SK-N-SH (cell line): ENCODE measurements at regions not wholly inside any gene's neighbourhood (a gene's known extent, or its start where the extent isn't known, plus 50 kb on each side); places are given as distances from the start of the nearest gene placed in this dataset.
A peak's percentile ranks its signal among the peaks of the same experiment; 100 is the strongest.

Source experiments
- EP300 ChIP-seq, 2 experiments: IDR thresholded peaks; 2 replicates each; pipeline versions ENCODE4 v1.4.0 to v1.6.1; 2012; ENCODE audit warnings: borderline replicate concordance in 1 of 2, low read depth in 1 of 2, low read length in 1 of 2
- MXI1 ChIP-seq: IDR thresholded peaks from 2 replicates; pipeline ENCODE4 v1.6.1; 2012; ENCODE audit warnings: mild to moderate bottlenecking, low read depth, low read length, improper control_type of control experiment
- NRF1 ChIP-seq: IDR thresholded peaks from 2 replicates; pipeline ENCODE4 v1.6.1; 2012; ENCODE audit warnings: low read depth, mild to moderate bottlenecking, low read length
- RAD21 ChIP-seq: IDR thresholded peaks from 2 replicates; pipeline ENCODE4 v1.6.1; 2012; ENCODE audit warnings: mild to moderate bottlenecking, low read length
- SMC3 ChIP-seq: IDR thresholded peaks from 2 replicates; pipeline ENCODE4 v1.6.1; 2012; ENCODE audit warnings: low read depth, low read length, improper control_type of control experiment
- TCF12 ChIP-seq: IDR thresholded peaks from 2 replicates; pipeline ENCODE4 v1.4.0; 2012
- YY1 ChIP-seq: IDR thresholded peaks from 2 replicates; pipeline ENCODE4 v1.4.0; 2012; ENCODE audit warnings: low read depth, mild to moderate bottlenecking
- TF ChIP-seq, protein P1 (sequence below): fragments of 200-600 bp; sonication (generic); IDR thresholded peaks from 2 replicates; pipeline ENCODE4 v1.6.1; 2017; ENCODE audit warnings: antibody characterized with exemption, mild to moderate bottlenecking, moderate library complexity
- TF ChIP-seq, protein P2 (sequence below): IDR thresholded peaks from 2 replicates; pipeline ENCODE4 v1.6.1; 2012; ENCODE audit warnings: mild to moderate bottlenecking, low read depth, low read length, moderate library complexity
- TF ChIP-seq, protein P3 (sequence below): IDR thresholded peaks from 2 replicates; pipeline ENCODE4; 2012

DNA sequence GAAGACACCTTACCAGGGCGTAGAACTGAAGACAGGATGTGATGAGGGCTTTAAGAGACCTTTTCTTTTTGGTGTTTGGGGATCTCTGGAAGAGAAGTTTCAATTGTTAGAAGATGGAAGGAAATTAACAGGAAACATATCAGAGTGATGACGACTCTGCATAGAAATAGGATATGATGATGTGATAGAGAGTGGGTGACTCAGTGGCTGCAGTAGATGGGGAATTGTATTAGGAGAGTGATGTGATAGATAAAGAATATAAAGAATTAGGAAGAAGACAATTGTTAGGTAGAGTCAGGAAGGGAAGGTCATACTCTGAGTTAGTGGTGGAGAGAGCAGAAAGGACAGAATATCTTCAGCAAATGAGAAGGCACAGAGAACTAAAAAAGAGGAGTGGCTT, 593.9 kb downstream of the NYAP2 start:
- TF ChIP-seq, protein P1, sequence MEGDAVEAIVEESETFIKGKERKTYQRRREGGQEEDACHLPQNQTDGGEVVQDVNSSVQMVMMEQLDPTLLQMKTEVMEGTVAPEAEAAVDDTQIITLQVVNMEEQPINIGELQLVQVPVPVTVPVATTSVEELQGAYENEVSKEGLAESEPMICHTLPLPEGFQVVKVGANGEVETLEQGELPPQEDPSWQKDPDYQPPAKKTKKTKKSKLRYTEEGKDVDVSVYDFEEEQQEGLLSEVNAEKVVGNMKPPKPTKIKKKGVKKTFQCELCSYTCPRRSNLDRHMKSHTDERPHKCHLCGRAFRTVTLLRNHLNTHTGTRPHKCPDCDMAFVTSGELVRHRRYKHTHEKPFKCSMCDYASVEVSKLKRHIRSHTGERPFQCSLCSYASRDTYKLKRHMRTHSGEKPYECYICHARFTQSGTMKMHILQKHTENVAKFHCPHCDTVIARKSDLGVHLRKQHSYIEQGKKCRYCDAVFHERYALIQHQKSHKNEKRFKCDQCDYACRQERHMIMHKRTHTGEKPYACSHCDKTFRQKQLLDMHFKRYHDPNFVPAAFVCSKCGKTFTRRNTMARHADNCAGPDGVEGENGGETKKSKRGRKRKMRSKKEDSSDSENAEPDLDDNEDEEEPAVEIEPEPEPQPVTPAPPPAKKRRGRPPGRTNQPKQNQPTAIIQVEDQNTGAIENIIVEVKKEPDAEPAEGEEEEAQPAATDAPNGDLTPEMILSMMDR = no peak
- no peak for TF ChIP-seq RAD21
- peak in 1 of 2 experiments; percentile 69; a peak in 1 of 4 replicates for TF ChIP-seq EP300 (IDR thresholded peaks at IDR 0.05; ENCODE audit: borderline replicate concordance in 1 of 2, low read depth in 1 of 2, low read length in 1 of 2)
- TF ChIP-seq, protein P2, sequence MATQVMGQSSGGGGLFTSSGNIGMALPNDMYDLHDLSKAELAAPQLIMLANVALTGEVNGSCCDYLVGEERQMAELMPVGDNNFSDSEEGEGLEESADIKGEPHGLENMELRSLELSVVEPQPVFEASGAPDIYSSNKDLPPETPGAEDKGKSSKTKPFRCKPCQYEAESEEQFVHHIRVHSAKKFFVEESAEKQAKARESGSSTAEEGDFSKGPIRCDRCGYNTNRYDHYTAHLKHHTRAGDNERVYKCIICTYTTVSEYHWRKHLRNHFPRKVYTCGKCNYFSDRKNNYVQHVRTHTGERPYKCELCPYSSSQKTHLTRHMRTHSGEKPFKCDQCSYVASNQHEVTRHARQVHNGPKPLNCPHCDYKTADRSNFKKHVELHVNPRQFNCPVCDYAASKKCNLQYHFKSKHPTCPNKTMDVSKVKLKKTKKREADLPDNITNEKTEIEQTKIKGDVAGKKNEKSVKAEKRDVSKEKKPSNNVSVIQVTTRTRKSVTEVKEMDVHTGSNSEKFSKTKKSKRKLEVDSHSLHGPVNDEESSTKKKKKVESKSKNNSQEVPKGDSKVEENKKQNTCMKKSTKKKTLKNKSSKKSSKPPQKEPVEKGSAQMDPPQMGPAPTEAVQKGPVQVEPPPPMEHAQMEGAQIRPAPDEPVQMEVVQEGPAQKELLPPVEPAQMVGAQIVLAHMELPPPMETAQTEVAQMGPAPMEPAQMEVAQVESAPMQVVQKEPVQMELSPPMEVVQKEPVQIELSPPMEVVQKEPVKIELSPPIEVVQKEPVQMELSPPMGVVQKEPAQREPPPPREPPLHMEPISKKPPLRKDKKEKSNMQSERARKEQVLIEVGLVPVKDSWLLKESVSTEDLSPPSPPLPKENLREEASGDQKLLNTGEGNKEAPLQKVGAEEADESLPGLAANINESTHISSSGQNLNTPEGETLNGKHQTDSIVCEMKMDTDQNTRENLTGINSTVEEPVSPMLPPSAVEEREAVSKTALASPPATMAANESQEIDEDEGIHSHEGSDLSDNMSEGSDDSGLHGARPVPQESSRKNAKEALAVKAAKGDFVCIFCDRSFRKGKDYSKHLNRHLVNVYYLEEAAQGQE = no peak
- no peak for TF ChIP-seq YY1
- no peak for TF ChIP-seq NRF1
- TF ChIP-seq, protein P3, sequence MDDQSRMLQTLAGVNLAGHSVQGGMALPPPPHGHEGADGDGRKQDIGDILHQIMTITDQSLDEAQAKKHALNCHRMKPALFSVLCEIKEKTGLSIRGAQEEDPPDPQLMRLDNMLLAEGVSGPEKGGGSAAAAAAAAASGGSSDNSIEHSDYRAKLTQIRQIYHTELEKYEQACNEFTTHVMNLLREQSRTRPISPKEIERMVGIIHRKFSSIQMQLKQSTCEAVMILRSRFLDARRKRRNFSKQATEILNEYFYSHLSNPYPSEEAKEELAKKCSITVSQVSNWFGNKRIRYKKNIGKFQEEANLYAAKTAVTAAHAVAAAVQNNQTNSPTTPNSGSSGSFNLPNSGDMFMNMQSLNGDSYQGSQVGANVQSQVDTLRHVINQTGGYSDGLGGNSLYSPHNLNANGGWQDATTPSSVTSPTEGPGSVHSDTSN = peak; percentile 42
- TF ChIP-seq TCF12 = peak; percentile 60
- no peak for TF ChIP-seq SMC3
- TF ChIP-seq MXI1 = no peak
